NT2/D1 (cell line): ENCODE measurements at regions not wholly inside any gene's neighbourhood (a gene's known extent, or its start where the extent isn't known, plus 50 kb on each side); places are given as distances from the start of the nearest gene placed in this dataset.

Experiments used
- DNase-seq: peaks from one replicate; pipeline ENCODE4 v3.0.0-alpha.2; 2011; ENCODE audit warnings: low read depth, low spot score
- H3K27me3 ChIP-seq: 2 replicates; pipeline ENCODE4 v1.6.0; 2011; ENCODE audit warnings: mild to moderate bottlenecking; ENCODE audit not compliant: insufficient read length, insufficient read depth
- H3K36me3 ChIP-seq: 2 replicates; pipeline ENCODE4 v1.6.1; 2011; ENCODE audit warnings: mild to moderate bottlenecking, low read length, mixed read lengths; ENCODE audit not compliant: insufficient read depth, insufficient read length
- H3K4me1 ChIP-seq: 2 replicates; pipeline ENCODE4 v1.5.1; 2011; ENCODE audit not compliant: insufficient read depth, insufficient read length
- H3K4me3 ChIP-seq: 2 replicates; pipeline ENCODE4 v1.5.1; 2011; ENCODE audit warnings: low read depth; ENCODE audit not compliant: insufficient read length
- H3K9ac ChIP-seq: 2 replicates; pipeline ENCODE4 v1.6.0; 2011; ENCODE audit warnings: low read depth; ENCODE audit not compliant: insufficient read length
- H3K9me3 ChIP-seq: 2 replicates; pipeline ENCODE4 v1.5.1; 2011; ENCODE audit warnings: mild to moderate bottlenecking, low read length; ENCODE audit not compliant: insufficient read depth
- SUZ12 ChIP-seq: IDR thresholded peaks from 2 replicates; pipeline ENCODE4 v1.6.1; 2011; ENCODE audit not compliant: insufficient read length, insufficient read depth; ENCODE audit errors: extremely low read depth
- YY1 ChIP-seq: IDR thresholded peaks from 2 replicates; pipeline ENCODE4 v1.6.1; 2011; ENCODE audit not compliant: insufficient read length, insufficient read depth
- ZNF274 ChIP-seq: IDR thresholded peaks from 2 replicates; pipeline ENCODE4 v1.6.1; 2011; ENCODE audit warnings: mild to moderate bottlenecking, low read depth, low read length

GRCh38 chrX:117803463-117803862 lies 313.1 kb downstream of the KLHL13 start:
- H3K9me3 ChIP-seq, result no peaks in the 10 kb centered on the region
- no peak overlapping the region for H3K9ac ChIP-seq
- H3K36me3 ChIP-seq, result no peaks in the 10 kb centered on the region
- no peak overlapping the region for H3K4me3 ChIP-seq
- H3K4me1 ChIP-seq, result no peaks in the 10 kb centered on the region
- DNase-seq, result no peak
- H3K27me3 ChIP-seq, result no peaks in the 10 kb centered on the region
- TF ChIP-seq YY1 (no peak), SUZ12 (no peak), ZNF274 (no peak)

- no peak for DNase-seq
- Histone ChIP-seq H3K36me3 (no peaks in the 10 kb centered on the region), H3K4me3 (no peak overlapping the region), H3K27me3 (no peaks in the 10 kb centered on the region), H3K9ac (no peak overlapping the region), H3K9me3 (no peaks in the 10 kb centered on the region), H3K4me1 (no peaks in the 10 kb centered on the region)
- TF ChIP-seq ZNF274 (no peak), SUZ12 (no peak), YY1 (no peak)
Measured at GRCh38 chrX:117788339-117788738, 328.3 kb downstream of the KLHL13 start.

DNA sequence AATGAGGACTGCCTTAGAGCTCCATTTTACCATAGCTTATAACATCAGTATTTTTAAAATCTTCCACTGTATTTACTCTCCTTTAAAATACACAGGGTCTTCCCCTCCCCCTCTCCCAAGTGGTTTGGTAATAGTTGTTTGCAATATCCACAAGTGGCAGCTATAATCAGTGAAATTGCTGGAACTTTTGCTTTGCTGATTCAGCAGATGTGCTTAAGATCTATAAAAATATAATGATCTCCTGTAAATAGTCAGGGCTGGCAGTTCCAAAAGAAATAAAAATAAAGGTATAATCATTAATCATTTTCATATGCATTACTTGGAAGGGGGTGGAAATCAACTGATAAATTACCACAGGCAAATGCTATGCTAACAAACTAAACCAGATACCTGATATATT lies 345.2 kb downstream of the KLHL13 start:
- no peaks in the 10 kb centered on the region for H3K36me3 ChIP-seq
- H3K4me1 ChIP-seq, result no peaks in the 10 kb centered on the region
- no peak overlapping the region for H3K9ac ChIP-seq
- no peak overlapping the region for H3K4me3 ChIP-seq
- H3K9me3 ChIP-seq, result no peaks in the 10 kb centered on the region
- no peak for TF ChIP-seq SUZ12
- TF ChIP-seq YY1, result no peak
- TF ChIP-seq ZNF274, result no peak
- no peaks in the 10 kb centered on the region for H3K27me3 ChIP-seq
- no peak for DNase-seq

GRCh38 chrX:117768861-117769604 lies 347.6 kb downstream of the KLHL13 start:
- no peak overlapping the region for H3K9ac ChIP-seq
- TF ChIP-seq ZNF274 (no peak), SUZ12 (no peak), YY1 (no peak)
- H3K36me3 ChIP-seq, result no peaks in the 10 kb centered on the region
- no peaks in the 10 kb centered on the region for H3K27me3 ChIP-seq
- no peak for DNase-seq
- H3K9me3 ChIP-seq, result no peaks in the 10 kb centered on the region
- H3K4me1 ChIP-seq, result no peaks in the 10 kb centered on the region
- H3K4me3 ChIP-seq, result no peak overlapping the region

GRCh38 chrX:117765211-117765610 lies 351.4 kb downstream of the KLHL13 start:
- TF ChIP-seq ZNF274 (no peak), YY1 (no peak), SUZ12 (no peak)
- Histone ChIP-seq H3K9ac (no peak overlapping the region), H3K4me1 (no peaks in the 10 kb centered on the region), H3K36me3 (no peaks in the 10 kb centered on the region), H3K9me3 (no peaks in the 10 kb centered on the region), H3K4me3 (no peak overlapping the region), H3K27me3 (no peaks in the 10 kb centered on the region)
- DNase-seq, result no peak

DNA sequence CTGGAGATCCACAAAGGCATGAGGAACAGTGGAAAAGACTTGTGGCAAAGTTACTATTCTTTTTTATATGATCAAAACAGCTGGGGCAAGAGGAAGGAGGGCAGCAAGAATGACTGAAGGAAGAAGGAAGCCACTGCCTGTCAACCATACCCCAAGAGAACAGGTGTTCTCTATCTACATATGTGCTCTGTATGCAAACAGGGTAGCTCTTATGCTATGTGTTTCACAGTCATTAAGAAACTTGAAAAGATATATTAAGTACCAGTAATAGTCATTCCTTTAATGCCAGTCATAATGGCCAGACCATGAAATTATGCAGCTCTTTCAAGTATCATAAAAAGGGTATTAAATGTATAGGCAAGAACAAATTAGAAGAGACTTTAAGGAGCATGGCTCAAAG lies 363.9 kb downstream of the KLHL13 start:
- no peaks in the 10 kb centered on the region for H3K9me3 ChIP-seq
- DNase-seq, result no peak
- H3K27me3 ChIP-seq, result no peaks in the 10 kb centered on the region
- H3K4me1 ChIP-seq, result no peaks in the 10 kb centered on the region
- no peak overlapping the region for H3K9ac ChIP-seq
- no peaks in the 10 kb centered on the region for H3K36me3 ChIP-seq
- TF ChIP-seq ZNF274 (no peak), YY1 (no peak), SUZ12 (no peak)
- H3K4me3 ChIP-seq, result no peak overlapping the region

DNA sequence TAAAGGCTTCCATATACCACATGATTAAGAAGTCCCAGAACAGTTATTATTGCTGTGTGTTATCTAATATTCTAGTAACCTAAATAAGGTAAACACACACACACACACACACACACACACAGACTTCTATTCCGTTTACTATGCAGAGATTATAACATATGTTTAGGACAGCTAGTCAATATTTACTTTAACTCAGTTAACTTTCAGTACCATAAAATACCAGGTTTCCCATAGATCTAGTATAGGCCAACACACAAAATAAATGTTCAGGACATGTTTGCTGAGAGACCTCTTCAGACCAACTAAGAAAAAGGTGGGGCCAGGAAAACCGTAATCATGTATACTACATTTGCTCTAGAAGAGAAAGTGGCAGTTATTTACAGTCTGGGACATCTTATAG lies 365.5 kb downstream of the KLHL13 start:
- Histone ChIP-seq H3K36me3 (no peaks in the 10 kb centered on the region), H3K4me1 (no peaks in the 10 kb centered on the region), H3K9ac (no peak overlapping the region), H3K9me3 (no peaks in the 10 kb centered on the region), H3K27me3 (no peaks in the 10 kb centered on the region), H3K4me3 (no peak overlapping the region)
- no peak for TF ChIP-seq SUZ12
- no peak for TF ChIP-seq ZNF274
- TF ChIP-seq YY1, result no peak
- DNase-seq, result no peak

DNA sequence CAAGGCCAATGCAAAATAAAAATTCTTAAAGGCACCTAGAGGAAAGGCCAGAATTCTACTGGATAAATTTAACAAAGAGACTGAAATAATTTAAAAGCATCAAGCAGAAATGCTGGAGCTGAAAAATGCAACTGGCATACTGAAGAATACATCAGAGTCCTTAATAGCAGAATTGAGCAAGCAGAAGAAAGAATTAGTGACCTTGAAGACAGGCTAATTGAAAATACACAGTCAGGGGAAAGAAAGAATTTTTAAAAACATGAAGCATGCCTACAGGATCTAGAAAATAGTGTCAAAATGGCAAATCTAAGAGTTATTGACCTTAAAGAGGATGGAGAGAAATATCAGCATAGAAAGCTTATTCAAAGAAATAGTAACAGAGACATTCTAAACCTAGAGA lies 371.7 kb downstream of the KLHL13 start:
- TF ChIP-seq SUZ12 (no peak), ZNF274 (no peak), YY1 (no peak)
- Histone ChIP-seq H3K9ac (no peak overlapping the region), H3K27me3 (no peaks in the 10 kb centered on the region), H3K9me3 (no peaks in the 10 kb centered on the region), H3K4me3 (no peak overlapping the region), H3K4me1 (no peaks in the 10 kb centered on the region), H3K36me3 (no peaks in the 10 kb centered on the region)
- DNase-seq, result no peak
